Type B pancreatic cell (in vitro differentiated cells): ENCODE measurements at regions not wholly inside any gene's neighbourhood (a gene's known extent, or its start where the extent isn't known, plus 50 kb on each side); places are given as distances from the start of the nearest gene placed in this dataset.

Source experiments
- DNase-seq: peaks from one replicate; pipeline ENCODE4 v3.0.0; 2021; ENCODE audit warnings: mixed read lengths; ENCODE audit not compliant: unreplicated experiment; ENCODE audit errors: extremely low spot score
- H3K27ac Mint-ChIP-seq: 2 replicates; pipeline ENCODE4 v1.8.0; 2021; ENCODE audit warnings: mild to moderate bottlenecking, mixed read lengths
- H3K27me3 Mint-ChIP-seq: 2 replicates; pipeline ENCODE4 v1.8.0; 2021; ENCODE audit warnings: mixed read lengths
- H3K36me3 Mint-ChIP-seq: 2 replicates; pipeline ENCODE4 v1.8.0; 2021; ENCODE audit warnings: mixed read lengths
- H3K4me1 Mint-ChIP-seq: one replicate; pipeline ENCODE4 v1.8.0; 2021; ENCODE audit warnings: mixed read lengths; ENCODE audit not compliant: unreplicated experiment
- H3K4me3 Mint-ChIP-seq: 2 replicates; pipeline ENCODE4 v1.8.0; 2021; ENCODE audit warnings: mild to moderate bottlenecking, mixed read lengths
- H3K9me3 Mint-ChIP-seq: 2 replicates; pipeline ENCODE4 v1.8.0; 2021; ENCODE audit warnings: mixed read lengths
- TF ChIP-seq, protein P1 (sequence below): fragments of 200-600 bp; sonication (generic); conservative IDR thresholded peaks from 2 replicates; pipeline ENCODE4 v1.5.0; 2021; ENCODE audit warnings: antibody characterized with exemption, mild to moderate bottlenecking

DNA sequence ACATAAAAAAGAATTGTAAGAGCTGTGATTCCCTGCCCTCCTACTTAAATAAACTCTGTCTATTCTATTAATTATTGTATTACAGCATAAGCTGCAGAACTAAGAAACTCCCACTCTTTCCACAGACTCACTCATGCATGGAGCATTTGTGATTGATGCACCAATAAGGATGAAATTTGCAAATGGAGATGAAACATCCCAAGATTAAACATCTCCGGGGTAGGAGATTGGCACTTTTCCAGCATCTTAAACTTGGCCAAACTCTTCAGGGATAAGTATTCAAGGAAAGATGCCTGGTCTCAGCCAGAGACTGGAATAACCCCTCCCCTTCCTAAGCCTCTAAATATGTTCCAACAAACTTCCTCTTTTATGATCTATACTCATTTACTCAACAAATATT lies 472.0 kb downstream of the ACTL7B start:
- peaks cover 12% of the 10 kb centered on the region for H3K27me3 Mint-ChIP-seq
- no peaks in the 10 kb centered on the region for H3K4me1 Mint-ChIP-seq
- TF ChIP-seq, protein P1, sequence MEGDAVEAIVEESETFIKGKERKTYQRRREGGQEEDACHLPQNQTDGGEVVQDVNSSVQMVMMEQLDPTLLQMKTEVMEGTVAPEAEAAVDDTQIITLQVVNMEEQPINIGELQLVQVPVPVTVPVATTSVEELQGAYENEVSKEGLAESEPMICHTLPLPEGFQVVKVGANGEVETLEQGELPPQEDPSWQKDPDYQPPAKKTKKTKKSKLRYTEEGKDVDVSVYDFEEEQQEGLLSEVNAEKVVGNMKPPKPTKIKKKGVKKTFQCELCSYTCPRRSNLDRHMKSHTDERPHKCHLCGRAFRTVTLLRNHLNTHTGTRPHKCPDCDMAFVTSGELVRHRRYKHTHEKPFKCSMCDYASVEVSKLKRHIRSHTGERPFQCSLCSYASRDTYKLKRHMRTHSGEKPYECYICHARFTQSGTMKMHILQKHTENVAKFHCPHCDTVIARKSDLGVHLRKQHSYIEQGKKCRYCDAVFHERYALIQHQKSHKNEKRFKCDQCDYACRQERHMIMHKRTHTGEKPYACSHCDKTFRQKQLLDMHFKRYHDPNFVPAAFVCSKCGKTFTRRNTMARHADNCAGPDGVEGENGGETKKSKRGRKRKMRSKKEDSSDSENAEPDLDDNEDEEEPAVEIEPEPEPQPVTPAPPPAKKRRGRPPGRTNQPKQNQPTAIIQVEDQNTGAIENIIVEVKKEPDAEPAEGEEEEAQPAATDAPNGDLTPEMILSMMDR, result no peak
- H3K27ac Mint-ChIP-seq, result no peak overlapping the region
- no peak overlapping the region for H3K4me3 Mint-ChIP-seq
- H3K9me3 Mint-ChIP-seq, result no peaks in the 10 kb centered on the region
- no peaks in the 10 kb centered on the region for H3K36me3 Mint-ChIP-seq
- DNase-seq, result no peak

DNA sequence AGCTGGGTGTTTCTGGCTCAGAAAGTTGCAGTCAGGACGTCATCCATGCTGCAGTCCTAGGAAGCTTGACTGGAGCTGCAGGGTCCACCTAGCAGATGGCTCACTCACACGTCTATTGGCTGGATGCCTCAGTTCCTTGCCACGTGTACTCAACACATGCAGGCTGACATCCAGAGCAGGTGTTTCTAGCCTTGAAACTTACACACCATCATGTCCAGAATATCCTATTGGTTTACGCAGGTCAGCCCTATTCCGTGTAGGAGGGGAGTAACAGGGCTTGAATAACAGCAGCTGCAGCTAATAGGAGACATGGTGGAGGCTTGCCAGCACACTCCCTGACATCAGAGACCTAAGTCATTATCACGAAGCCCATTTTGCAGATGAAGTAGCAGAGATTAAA lies 473.5 kb downstream of the ACTL7B start:
- H3K36me3 Mint-ChIP-seq, result no peaks in the 10 kb centered on the region
- no peak overlapping the region for H3K27ac Mint-ChIP-seq
- H3K4me1 Mint-ChIP-seq, result no peaks in the 10 kb centered on the region
- H3K4me3 Mint-ChIP-seq, result no peak overlapping the region
- peaks cover 7% of the 10 kb centered on the region for H3K27me3 Mint-ChIP-seq
- no peaks in the 10 kb centered on the region for H3K9me3 Mint-ChIP-seq
- TF ChIP-seq, protein P1, result no peak
- no peak for DNase-seq

DNA sequence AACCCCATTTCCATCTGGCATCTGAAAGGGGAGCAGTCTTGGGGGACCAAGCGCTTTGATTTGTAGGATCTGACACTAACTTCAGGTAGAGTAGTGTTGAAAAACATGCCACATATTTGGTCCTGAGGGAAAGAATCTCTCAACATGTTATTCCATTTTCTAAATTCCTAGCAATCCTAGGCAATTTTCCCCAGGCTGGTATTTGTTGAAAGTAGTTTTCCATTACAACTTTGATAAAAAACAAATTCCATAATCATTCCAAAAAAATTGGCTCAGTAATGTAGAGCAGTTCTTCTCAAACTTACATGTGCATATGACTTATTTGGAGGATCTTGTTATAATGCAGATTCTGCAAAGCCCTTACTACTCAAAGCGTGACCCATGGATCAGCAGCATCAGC lies 477.9 kb downstream of the ACTL7B start:
- H3K4me1 Mint-ChIP-seq, result no peaks in the 10 kb centered on the region
- no peak overlapping the region for H3K27ac Mint-ChIP-seq
- no peak overlapping the region for H3K4me3 Mint-ChIP-seq
- H3K9me3 Mint-ChIP-seq, result no peaks in the 10 kb centered on the region
- DNase-seq, result no peak
- TF ChIP-seq, protein P1, result no peak
- no peaks in the 10 kb centered on the region for H3K36me3 Mint-ChIP-seq
- H3K27me3 Mint-ChIP-seq, result no peaks in the 10 kb centered on the region

DNA sequence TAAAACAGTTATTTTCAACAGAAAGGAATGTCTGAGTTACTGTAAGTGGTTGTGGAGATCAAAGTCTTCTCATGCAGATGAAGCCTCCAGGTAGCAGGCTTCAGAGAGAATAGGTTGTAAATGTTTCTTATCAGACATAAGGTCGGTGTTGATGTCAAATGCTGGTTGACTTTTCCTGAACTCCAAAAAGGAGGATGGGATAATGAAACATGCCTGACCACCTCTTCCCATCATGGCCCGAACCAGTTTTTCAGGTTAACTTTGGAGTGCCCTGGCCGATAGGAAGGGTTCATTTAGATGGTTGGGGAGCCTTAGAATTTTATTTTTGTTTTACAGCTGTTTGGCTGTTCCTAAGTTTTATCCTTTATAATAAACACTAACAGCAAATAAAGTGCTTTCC lies 478.4 kb downstream of the ACTL7B start:
- H3K4me3 Mint-ChIP-seq, result no peak overlapping the region
- no peaks in the 10 kb centered on the region for H3K9me3 Mint-ChIP-seq
- H3K4me1 Mint-ChIP-seq, result no peaks in the 10 kb centered on the region
- no peak for DNase-seq
- H3K27me3 Mint-ChIP-seq, result no peaks in the 10 kb centered on the region
- no peaks in the 10 kb centered on the region for H3K36me3 Mint-ChIP-seq
- H3K27ac Mint-ChIP-seq, result no peak overlapping the region
- TF ChIP-seq, protein P1, result no peak

DNA sequence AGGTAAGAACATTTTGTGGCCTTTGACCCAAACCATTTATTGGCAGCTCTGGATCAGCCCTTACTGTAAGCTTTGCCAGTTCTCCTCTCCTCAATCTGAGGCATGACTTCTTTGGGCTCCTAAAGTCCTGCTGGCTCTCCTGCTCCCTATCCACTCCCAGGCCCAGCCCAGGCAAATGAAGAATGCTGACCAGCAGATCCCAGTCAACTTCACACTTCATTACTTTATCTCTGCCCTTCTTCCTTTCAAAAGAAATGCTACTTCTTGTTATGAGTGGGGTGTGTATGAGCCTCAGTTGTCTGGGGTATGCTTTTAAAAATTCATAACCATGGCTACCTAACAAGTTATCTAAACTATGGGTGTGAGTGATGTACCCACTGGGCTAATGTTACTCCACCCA lies 479.6 kb downstream of the ACTL7B start:
- TF ChIP-seq, protein P1, result no peak
- Mint-ChIP-seq H3K4me3 (no peak overlapping the region), H3K27me3 (peaks cover 2% of the 10 kb centered on the region), H3K27ac (no peak overlapping the region), H3K4me1 (no peaks in the 10 kb centered on the region), H3K9me3 (no peaks in the 10 kb centered on the region), H3K36me3 (no peaks in the 10 kb centered on the region)
- DNase-seq, result no peak

DNA sequence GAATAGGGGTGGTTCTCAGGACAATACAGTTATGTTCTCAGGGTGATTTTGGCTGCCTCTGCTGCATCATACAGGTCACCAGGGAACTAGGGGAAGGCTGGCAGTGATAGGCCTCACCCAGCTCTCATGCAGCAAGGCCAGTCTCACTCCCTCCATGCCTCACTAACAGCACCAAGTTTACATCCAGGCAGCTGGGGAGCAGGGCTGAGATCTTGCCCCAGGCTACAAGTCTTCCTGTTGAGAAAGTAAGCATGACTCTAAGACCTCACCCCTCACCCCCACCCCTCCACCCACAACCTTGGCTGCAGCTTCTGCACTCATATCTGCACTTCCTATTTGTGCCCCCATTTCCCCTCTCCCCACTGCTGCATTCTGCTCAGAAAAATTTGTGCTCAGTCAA lies 481.2 kb downstream of the ACTL7B start:
- no peaks in the 10 kb centered on the region for H3K4me1 Mint-ChIP-seq
- H3K36me3 Mint-ChIP-seq, result no peaks in the 10 kb centered on the region
- no peak overlapping the region for H3K27ac Mint-ChIP-seq
- no peak for DNase-seq
- peaks cover 2% of the 10 kb centered on the region for H3K27me3 Mint-ChIP-seq
- TF ChIP-seq, protein P1, result no peak
- no peak overlapping the region for H3K4me3 Mint-ChIP-seq
- peaks cover 5% of the 10 kb centered on the region for H3K9me3 Mint-ChIP-seq
